Endothelial cell of umbilical vein (primary cell): ENCODE measurements at regions not wholly inside any gene's neighbourhood (a gene's known extent, or its start where the extent isn't known, plus 50 kb on each side); places are given as distances from the start of the nearest gene placed in this dataset.

Source experiments
- BruUV-seq: library from RNA; stranded (reverse); fragments of 400-500 nt; replicated peaks from 2 replicates; lab custom pipeline; 2021; lab: Mats Ljungman, UMichigan
- CTCF ChIA-PET: fragments of 300-600, 350-600 bp; sonication (Branson Sonifier 250); formaldehyde crosslinking; loops from one replicate; lab custom pipeline; 2021; ENCODE audit warnings: antibody characterized with exemption, inconsistent platforms; lab: Charles Lee
- POLR2A ChIA-PET: fragments of 300-600, 350-600 bp; sonication (Branson Sonifier 250); formaldehyde crosslinking; loops from one replicate; lab custom pipeline; 2021; ENCODE audit warnings: antibody characterized with exemption, inconsistent platforms; lab: Charles Lee
- DNase-seq: peaks from one replicate; pipeline ENCODE4 v3.0.0-alpha.2; 2011; ENCODE audit warnings: low read depth, low spot score
- FAIRE-seq: peaks from 2 replicates; lab custom pipeline; 2011; peaks lifted over from hg19 to GRCh38; lab: Jason Lieb, UNC
- H2AFZ ChIP-seq: 2 replicates; pipeline ENCODE4 v1.6.0; 2012; ENCODE audit warnings: low read depth, low read length, control low read depth, inconsistent platforms
- H3K27ac ChIP-seq: 2 replicates; pipeline ENCODE4 v1.5.1; 2011; ENCODE audit warnings: low read depth, mild to moderate bottlenecking, control low read depth, low read length, moderate library complexity; ENCODE audit not compliant: insufficient read depth
- H3K27me3 ChIP-seq, 2 experiments: 2 replicates each; pipeline versions ENCODE4 v1.6.0 to v1.6.1; 2011; ENCODE audit warnings: low read length in 2 of 2, mixed read lengths in 1 of 2; ENCODE audit not compliant: control insufficient read depth in 2 of 2, insufficient read depth in 2 of 2
- H3K36me3 ChIP-seq, 2 experiments: 2 replicates in 1 of 2; 3 replicates in 1 of 2; pipeline ENCODE4 v1.5.1; 2011; ENCODE audit warnings: low read length in 2 of 2, mild to moderate bottlenecking in 1 of 2, moderate library complexity in 1 of 2; ENCODE audit not compliant: control insufficient read depth in 2 of 2, insufficient read depth in 2 of 2; ENCODE audit errors: extremely low read depth in 1 of 2
- H3K4me1 ChIP-seq: 3 replicates; pipeline ENCODE4 v1.5.1; 2011; ENCODE audit warnings: mild to moderate bottlenecking, low read length; ENCODE audit not compliant: control insufficient read depth, insufficient read depth; ENCODE audit errors: extremely low read depth
- H3K4me2 ChIP-seq: 2 replicates; pipeline ENCODE4 v1.6.1; 2011; ENCODE audit warnings: low read length, control low read depth, mixed read lengths; ENCODE audit not compliant: insufficient read depth
- H3K4me3 ChIP-seq, 3 experiments: fragments of 200-600 bp in 1 of 3; sonication (generic), shearing (Covaris generic) in 1 of 3; replicated peaks in 1 of 3; 2 replicates each; pipeline ENCODE4 v1.5.1; 2011 to 2016; ENCODE audit warnings: control low read depth in 3 of 3, low read length in 3 of 3, mild to moderate bottlenecking in 2 of 3, inconsistent platforms in 1 of 3, low read depth in 1 of 3, moderate library complexity in 1 of 3; ENCODE audit not compliant: insufficient read depth in 1 of 3
- H3K79me2 ChIP-seq: 2 replicates; pipeline ENCODE4 v1.6.0; 2012; ENCODE audit warnings: low read length, inconsistent platforms; ENCODE audit not compliant: control insufficient read depth, insufficient read depth
- H3K9ac ChIP-seq: replicated peaks from 2 replicates; pipeline ENCODE3; 2011; ENCODE audit warnings: low read length, control low read depth; ENCODE audit not compliant: insufficient read depth; ENCODE audit errors: extremely low read depth
- H3K9me1 ChIP-seq: replicated peaks from 3 replicates; pipeline ENCODE4 v1.6.0; 2011; ENCODE audit warnings: mild to moderate bottlenecking, low read length; ENCODE audit not compliant: control insufficient read depth, insufficient read depth; ENCODE audit errors: extremely low read depth
- H3K9me3 ChIP-seq: replicated peaks from 2 replicates; pipeline ENCODE4 v1.5.1; 2012; ENCODE audit warnings: low read length, inconsistent platforms; ENCODE audit not compliant: control insufficient read depth, insufficient read depth
- H4K20me1 ChIP-seq: replicated peaks from 2 replicates; pipeline ENCODE3; 2011; ENCODE audit warnings: mild to moderate bottlenecking, low read length; ENCODE audit not compliant: control insufficient read depth, insufficient read depth; ENCODE audit errors: extremely low read depth
- EZH2 ChIP-seq: IDR thresholded peaks from 2 replicates; pipeline ENCODE4 v1.6.1; 2012; ENCODE audit warnings: borderline replicate concordance, low read depth, mild to moderate bottlenecking, moderate library complexity, low read length, inconsistent platforms; ENCODE audit not compliant: severe bottlenecking
- FOS ChIP-seq: IDR thresholded peaks from 2 replicates; pipeline ENCODE4 v1.6.1; 2011; ENCODE audit warnings: mild to moderate bottlenecking, low read length, moderate library complexity, borderline replicate concordance; ENCODE audit not compliant: insufficient read depth
- GATA2 ChIP-seq: IDR thresholded peaks from 2 replicates; pipeline ENCODE4 v1.7.0; 2011; ENCODE audit warnings: low read depth, mild to moderate bottlenecking, moderate library complexity, mixed read lengths, low read length; ENCODE audit not compliant: insufficient read length, insufficient read depth
- JUN ChIP-seq: IDR thresholded peaks from 2 replicates; pipeline ENCODE4 v1.6.1; 2011; ENCODE audit warnings: borderline replicate concordance, low read depth; ENCODE audit not compliant: insufficient read length, insufficient read depth
- MYC ChIP-seq: IDR thresholded peaks from one replicate; pipeline ENCODE4 v1.6.1; 2011; ENCODE audit warnings: mild to moderate bottlenecking, low read depth, low read length
- POLR2A ChIP-seq: IDR thresholded peaks from 2 replicates; pipeline ENCODE4 v1.6.1; 2012; ENCODE audit warnings: low read depth, mild to moderate bottlenecking, control low read depth, low read length
- POLR2AphosphoS5 ChIP-seq: IDR thresholded peaks from 2 replicates; pipeline ENCODE4 v1.6.1; 2012; ENCODE audit warnings: low read depth, mild to moderate bottlenecking, control low read depth, low read length, moderate library complexity; ENCODE audit not compliant: insufficient read depth
- dilution Hi-C: fragments of 300-500 bp; cut with MboI; formaldehyde crosslinking; loops from one replicate; pipeline ENCODE4 v1.15.0; 2019; ENCODE audit warnings: low sequenced_read_pairs; ENCODE audit not compliant: extremely low pct_ligation_motif_present
- intact Hi-C: fragments of 100-400 bp; cut with micrococcal nuclease; formaldehyde crosslinking; loops from one replicate; pipeline ENCODE4 v1.10.0; 2022
- TF ChIP-seq, protein P1 (sequence below), 2 donors: IDR thresholded peaks; 1 replicate in 1 of 2; 2 replicates in 1 of 2; pipeline ENCODE4 v1.5.1; 2011; ENCODE audit warnings: low read length in 2 of 2, mild to moderate bottlenecking in 2 of 2, moderate library complexity in 2 of 2, control low read depth in 1 of 2, inconsistent platforms in 1 of 2, low read depth in 1 of 2; ENCODE audit not compliant: insufficient read depth in 1 of 2; ENCODE audit errors: extremely low read depth in 1 of 2
- TF ChIP-seq, protein P2 (sequence below): IDR thresholded peaks from 2 replicates; pipeline ENCODE4 v1.6.1; 2011; ENCODE audit not compliant: insufficient read depth, insufficient read length

DNA sequence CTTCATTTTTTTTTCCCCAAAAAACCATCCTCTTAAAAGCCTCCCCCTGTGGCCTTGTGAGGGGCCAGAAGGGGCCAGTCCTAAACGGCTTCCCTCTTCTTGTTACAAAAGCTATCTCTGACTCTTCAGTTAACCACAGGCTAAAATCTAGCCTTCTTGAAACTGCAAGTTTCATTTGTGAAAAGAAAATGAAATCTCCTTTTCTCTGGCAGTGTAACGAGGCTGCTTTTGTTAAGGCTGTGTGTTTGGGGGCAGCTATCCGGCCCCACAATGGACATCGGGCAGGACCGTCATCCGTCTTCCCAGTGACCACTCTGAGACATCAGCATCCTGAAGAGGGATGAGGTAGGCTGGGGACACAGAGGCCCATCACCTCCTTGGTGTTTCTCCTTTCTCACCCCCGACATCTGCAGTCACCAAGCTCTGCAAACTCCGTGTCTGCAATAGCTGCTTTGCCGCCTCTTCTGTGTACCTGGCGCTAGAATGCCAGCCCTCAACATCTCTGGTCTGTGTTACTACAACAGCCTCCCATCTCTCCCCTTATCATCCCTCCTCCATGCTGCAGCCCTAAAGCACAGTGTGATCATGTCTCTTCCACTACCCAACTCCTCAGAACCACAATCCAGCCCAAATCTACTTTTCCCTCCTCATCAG, 94.0 kb downstream of the RCN1 start:
- FAIRE-seq (no peak), DNase-seq (no peak)
- no peak for TF ChIP-seq POLR2A
- no peak overlapping the region for H3K9ac ChIP-seq
- no peaks in the 10 kb centered on the region for H3K36me3 ChIP-seq
- no TSS peak for BruUV-seq
- H3K9me3 ChIP-seq: no peaks in the 10 kb centered on the region
- no peaks in the 10 kb centered on the region for H3K9me1 ChIP-seq
- H3K4me1 ChIP-seq: no peaks in the 10 kb centered on the region
- peaks cover 2 to 9% of the 10 kb centered on the region in 2 experiments for H3K27me3 ChIP-seq
- no peaks in the 10 kb centered on the region for H4K20me1 ChIP-seq
- CTCF ChIA-PET: interaction anchor here (2.5 kb wide), 1 partner anchor 9 kb away, joined by 10 read pairs; no protein-coding TSS in a partner anchor
- intact Hi-C loops: no loop called here
- dilution Hi-C loops: no loop called here
- no peak overlapping the region for H2AFZ ChIP-seq
- H3K4me3 ChIP-seq: no peak overlapping the region
- POLR2A ChIA-PET: no interaction called here
- no peak overlapping the region for H3K27ac ChIP-seq
- no peaks in the 10 kb centered on the region for H3K79me2 ChIP-seq
- H3K4me2 ChIP-seq: no peak overlapping the region

DNA sequence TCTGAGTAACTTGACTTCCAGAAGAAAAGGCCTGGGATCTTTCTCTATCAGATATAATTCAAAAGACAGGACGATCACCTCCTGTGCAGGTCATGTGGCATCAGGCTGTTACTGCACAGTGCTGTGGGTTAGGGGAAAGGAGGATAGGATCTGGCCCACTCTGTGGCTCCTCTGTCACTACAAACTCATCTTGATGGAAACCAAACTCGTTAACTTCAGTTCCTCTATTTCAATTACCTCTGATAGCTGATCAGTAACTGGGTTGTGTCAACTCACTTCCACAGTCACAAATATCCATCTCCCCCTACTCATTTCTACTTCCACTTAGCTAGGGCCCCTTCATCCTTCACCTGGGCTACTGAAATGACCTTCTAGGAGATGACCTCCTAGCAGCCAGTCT, 95.2 kb downstream of the RCN1 start:
- intact Hi-C loops (no loop called here), dilution Hi-C loops (no loop called here)
- no peaks in the 10 kb centered on the region for H3K79me2 ChIP-seq
- POLR2A ChIA-PET: no interaction called here
- H3K4me1 ChIP-seq: no peaks in the 10 kb centered on the region
- no peak overlapping the region for H3K9ac ChIP-seq
- CTCF ChIA-PET: interaction anchor here (2.5 kb wide), 1 partner anchor 10 kb away, joined by 10 read pairs; no protein-coding TSS in a partner anchor
- H3K9me1 ChIP-seq: no peaks in the 10 kb centered on the region
- no peak for DNase-seq
- no peaks in the 10 kb centered on the region for H3K9me3 ChIP-seq
- no TSS peak for BruUV-seq
- FAIRE-seq: no peak
- H2AFZ ChIP-seq: no peak overlapping the region
- H3K36me3 ChIP-seq: no peaks in the 10 kb centered on the region
- TF ChIP-seq MYC (no peak), POLR2A (no peak), POLR2AphosphoS5 (no peak), FOS (no peak), JUN (no peak), GATA2 (no peak), EZH2 (no peak)
- TF ChIP-seq, protein P1, sequence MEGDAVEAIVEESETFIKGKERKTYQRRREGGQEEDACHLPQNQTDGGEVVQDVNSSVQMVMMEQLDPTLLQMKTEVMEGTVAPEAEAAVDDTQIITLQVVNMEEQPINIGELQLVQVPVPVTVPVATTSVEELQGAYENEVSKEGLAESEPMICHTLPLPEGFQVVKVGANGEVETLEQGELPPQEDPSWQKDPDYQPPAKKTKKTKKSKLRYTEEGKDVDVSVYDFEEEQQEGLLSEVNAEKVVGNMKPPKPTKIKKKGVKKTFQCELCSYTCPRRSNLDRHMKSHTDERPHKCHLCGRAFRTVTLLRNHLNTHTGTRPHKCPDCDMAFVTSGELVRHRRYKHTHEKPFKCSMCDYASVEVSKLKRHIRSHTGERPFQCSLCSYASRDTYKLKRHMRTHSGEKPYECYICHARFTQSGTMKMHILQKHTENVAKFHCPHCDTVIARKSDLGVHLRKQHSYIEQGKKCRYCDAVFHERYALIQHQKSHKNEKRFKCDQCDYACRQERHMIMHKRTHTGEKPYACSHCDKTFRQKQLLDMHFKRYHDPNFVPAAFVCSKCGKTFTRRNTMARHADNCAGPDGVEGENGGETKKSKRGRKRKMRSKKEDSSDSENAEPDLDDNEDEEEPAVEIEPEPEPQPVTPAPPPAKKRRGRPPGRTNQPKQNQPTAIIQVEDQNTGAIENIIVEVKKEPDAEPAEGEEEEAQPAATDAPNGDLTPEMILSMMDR (IDR thresholded peaks at IDR 0.05; ENCODE audit: extremely low read depth in 1 of 2, insufficient read depth in 1 of 2, low read depth in 1 of 2, low read length in 2 of 2): no peak
- TF ChIP-seq, protein P2, sequence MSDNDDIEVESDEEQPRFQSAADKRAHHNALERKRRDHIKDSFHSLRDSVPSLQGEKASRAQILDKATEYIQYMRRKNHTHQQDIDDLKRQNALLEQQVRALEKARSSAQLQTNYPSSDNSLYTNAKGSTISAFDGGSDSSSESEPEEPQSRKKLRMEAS: no peak
- no peak overlapping the region for H3K4me3 ChIP-seq
- peaks cover 4% of the 10 kb centered on the region in 2 experiments for H3K27me3 ChIP-seq
- no peaks in the 10 kb centered on the region for H4K20me1 ChIP-seq
- H3K27ac ChIP-seq: no peak overlapping the region
- no peak overlapping the region for H3K4me2 ChIP-seq
